ENCODE measurements at regions not wholly inside any gene's neighbourhood (a gene's known extent, or its start where the extent isn't known, plus 50 kb on each side); places are given as distances from the start of the nearest gene placed in this dataset.

GRCh38 chr1:101167891-101168290 lies 68.9 kb upstream of the S1PR1 start:
- TF ChIP-seq CTCF (conservative IDR thresholded peaks at IDR 0.05) (no peak), EZH2 (IDR thresholded peaks at IDR 0.05; ENCODE audit: low read depth) (no peak)
